ACC112 (cell line): ENCODE measurements at regions not wholly inside any gene's neighbourhood (a gene's known extent, or its start where the extent isn't known, plus 50 kb on each side); places are given as distances from the start of the nearest gene placed in this dataset.

ENCODE experiments used
- H2AFZ ChIP-seq: fragments of 200-600 bp; sonication (generic); one replicate; pipeline ENCODE4 v1.6.0; 2017; ENCODE audit warnings: antibody characterized with exemption, low read length; ENCODE audit not compliant: unreplicated experiment
- H3K27ac ChIP-seq: fragments of 200-600 bp; sonication (generic); 2 replicates; pipeline ENCODE4 v1.5.1; 2014; ENCODE audit warnings: low read depth, mild to moderate bottlenecking, antibody characterized with exemption, low read length, moderate library complexity
- H3K27me3 ChIP-seq: fragments of 200-600 bp; sonication (generic); 2 replicates; pipeline ENCODE4 v1.6.1; 2014; ENCODE audit warnings: mild to moderate bottlenecking, antibody characterized with exemption, low read length, moderate library complexity, mixed read lengths; ENCODE audit not compliant: insufficient read depth
- H3K36me3 ChIP-seq: fragments of 200-600 bp; sonication (generic); 2 replicates; pipeline ENCODE4 v1.6.1; 2016; ENCODE audit warnings: mild to moderate bottlenecking, antibody characterized with exemption, low read length, moderate library complexity, mixed read lengths; ENCODE audit not compliant: insufficient read depth
- H3K4me1 ChIP-seq: fragments of 200-600 bp; sonication (generic); one replicate; pipeline ENCODE4 v1.6.1; 2016; ENCODE audit warnings: low read length, mixed read lengths; ENCODE audit not compliant: insufficient read depth, unreplicated experiment, control insufficient read depth
- H3K4me3 ChIP-seq: fragments of 200-600 bp; sonication (generic); 2 replicates; pipeline ENCODE4 v1.5.1; 2014; ENCODE audit warnings: mild to moderate bottlenecking, low read depth, low read length
- H3K79me2 ChIP-seq: fragments of 200-600 bp; sonication (generic); one replicate; pipeline ENCODE4 v1.6.0; 2016; ENCODE audit warnings: low read length; ENCODE audit not compliant: control insufficient read depth, unreplicated experiment, insufficient read depth

DNA sequence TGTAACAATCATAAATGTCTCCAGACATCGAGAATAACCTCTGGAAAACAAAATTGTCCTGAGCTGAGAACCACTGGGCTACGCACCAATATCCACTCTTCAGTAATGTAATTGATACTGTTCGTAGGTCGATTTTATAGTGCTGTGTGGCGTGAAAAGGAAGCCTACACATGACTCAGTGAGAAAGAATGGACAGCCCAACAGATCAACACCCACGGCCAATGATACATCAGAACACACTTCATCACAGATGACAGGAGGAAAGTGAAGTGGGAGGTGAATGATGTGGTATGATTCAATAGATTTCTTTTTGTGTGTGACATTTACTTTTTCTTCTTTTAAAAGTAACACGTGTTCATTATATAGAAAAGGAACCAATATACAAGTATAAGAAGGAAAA lies 93.5 kb downstream of the RPS12 start:
- H3K4me3 ChIP-seq, result peak overlapping the region; percentile 58

DNA sequence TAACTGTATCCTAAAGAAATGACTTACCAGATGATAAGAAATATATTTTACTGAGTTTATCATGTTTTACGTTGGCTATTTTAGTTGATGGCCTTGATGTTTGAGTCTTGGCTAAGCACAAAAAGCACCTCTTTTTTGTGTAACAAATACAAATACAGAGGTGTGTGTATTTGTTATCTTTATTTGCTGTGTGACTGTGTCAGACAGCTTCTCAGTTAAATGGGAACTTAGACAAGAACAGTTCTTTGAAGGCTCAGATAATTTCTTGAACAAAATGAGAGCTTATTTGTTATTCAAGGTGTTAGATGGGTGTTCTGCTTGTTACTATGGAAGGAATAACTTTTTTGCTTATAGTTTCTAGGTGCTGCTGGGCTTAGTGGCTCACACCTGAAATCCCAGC lies 95.4 kb downstream of the RPS12 start:
- Histone ChIP-seq H3K27ac (no peak overlapping the region), H3K79me2 (no peaks in the 10 kb centered on the region), H3K4me3 (no peak overlapping the region), H3K27me3 (no peaks in the 10 kb centered on the region), H2AFZ (no peak overlapping the region), H3K36me3 (no peaks in the 10 kb centered on the region), H3K4me1 (peaks cover 27% of the 10 kb centered on the region)

More for the DNA sequence above, 93.5 kb downstream of the RPS12 start:
- H3K4me1 ChIP-seq, result peaks cover 24% of the 10 kb centered on the region
- H3K27ac ChIP-seq, result peak overlapping the region; percentile 97
- H3K27me3 ChIP-seq, result no peaks in the 10 kb centered on the region
- H3K36me3 ChIP-seq, result no peaks in the 10 kb centered on the region
- H3K79me2 ChIP-seq, result no peaks in the 10 kb centered on the region
- peak overlapping the region; percentile 35 for H2AFZ ChIP-seq

DNA sequence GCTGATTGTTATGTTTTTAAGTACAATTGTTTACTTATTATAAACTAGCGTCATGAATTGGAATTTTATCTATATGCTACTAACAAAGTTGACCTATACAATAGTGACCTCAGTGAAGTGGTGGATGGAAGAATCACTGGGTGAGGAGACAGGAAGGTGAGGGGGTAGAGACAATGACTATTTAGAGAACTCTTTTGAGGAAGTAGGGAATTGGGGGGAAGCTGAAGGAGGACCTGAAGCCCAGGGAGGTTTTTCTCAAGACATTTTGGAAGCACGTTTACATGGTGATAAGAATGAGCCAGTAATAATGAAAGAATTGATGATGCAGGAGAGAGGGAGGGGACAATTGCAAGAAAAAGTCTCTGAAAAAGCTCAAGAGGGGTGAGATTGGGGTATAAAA lies 96.4 kb downstream of the RPS12 start:
- H3K27ac ChIP-seq, result no peak overlapping the region
- H3K79me2 ChIP-seq, result no peaks in the 10 kb centered on the region
- no peaks in the 10 kb centered on the region for H3K27me3 ChIP-seq
- no peak overlapping the region for H2AFZ ChIP-seq
- peaks cover 27% of the 10 kb centered on the region for H3K4me1 ChIP-seq
- no peak overlapping the region for H3K4me3 ChIP-seq
- H3K36me3 ChIP-seq, result no peaks in the 10 kb centered on the region

DNA sequence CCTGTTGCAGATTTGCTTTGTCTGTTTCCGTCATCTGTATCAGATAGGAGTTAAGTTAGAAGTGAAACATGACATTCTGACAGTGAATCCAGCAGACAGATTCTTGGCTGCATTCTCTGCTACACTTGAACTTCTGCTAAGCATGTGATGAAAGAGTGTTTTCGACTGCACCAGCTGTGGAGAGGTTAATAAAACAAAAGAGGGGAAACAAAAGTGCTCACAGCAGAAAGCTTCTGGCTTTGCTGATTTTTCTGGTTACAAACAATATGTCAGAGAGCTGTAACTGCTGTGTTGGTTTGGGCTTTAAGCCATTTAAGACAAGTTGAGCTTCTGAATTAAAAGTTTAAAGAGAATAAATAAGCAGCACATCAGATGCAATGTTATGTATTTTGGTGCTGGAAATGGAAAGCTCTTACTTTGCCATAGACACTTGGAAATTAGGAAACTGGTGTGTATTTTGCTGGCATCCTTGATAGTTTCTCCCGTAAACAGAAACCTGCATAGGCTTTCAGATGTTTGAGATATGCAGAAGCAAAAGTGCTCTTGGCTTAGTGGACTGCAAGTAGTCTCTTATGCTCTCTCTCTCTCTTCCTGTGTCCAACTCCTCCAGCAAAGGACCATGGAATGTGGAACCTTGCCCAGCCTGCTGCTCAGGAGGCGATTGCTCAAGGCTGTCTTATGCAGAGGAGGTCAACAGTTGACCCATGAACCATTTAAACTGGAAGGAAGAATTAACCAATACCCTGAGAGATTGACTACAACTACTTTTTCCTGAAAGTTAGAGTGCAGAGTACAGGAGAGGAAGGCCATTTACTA lies 104.9 kb downstream of the RPS12 start:
- Histone ChIP-seq H3K36me3 (no peaks in the 10 kb centered on the region), H3K79me2 (no peaks in the 10 kb centered on the region), H3K4me3 (peak overlapping the region; percentile 61), H3K27ac (peak overlapping the region; percentile 55), H3K27me3 (no peaks in the 10 kb centered on the region), H2AFZ (peak overlapping the region; percentile 85), H3K4me1 (peaks cover 21% of the 10 kb centered on the region)

DNA sequence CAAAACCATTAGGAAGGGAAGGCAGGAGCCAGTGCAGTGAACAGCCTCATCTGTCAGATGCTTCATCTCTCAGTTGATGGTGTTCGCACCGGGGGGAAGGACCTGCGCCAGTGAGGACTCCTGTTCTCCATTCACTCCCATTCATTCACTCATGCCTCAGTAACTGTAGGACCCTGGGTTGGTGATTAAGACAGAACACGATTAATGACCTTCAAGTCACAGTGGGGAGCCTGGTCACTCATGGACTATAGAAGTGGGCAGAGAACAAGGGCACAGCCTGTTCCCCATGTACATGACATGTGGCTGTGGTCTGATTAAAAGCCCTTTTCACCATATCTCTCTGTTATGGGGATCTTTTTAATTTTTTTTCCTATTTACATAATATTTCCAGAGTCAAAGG lies 113.3 kb downstream of the RPS12 start:
- Histone ChIP-seq H2AFZ (no peak overlapping the region), H3K36me3 (no peaks in the 10 kb centered on the region), H3K27me3 (no peaks in the 10 kb centered on the region), H3K4me1 (peaks cover 5% of the 10 kb centered on the region), H3K79me2 (no peaks in the 10 kb centered on the region), H3K4me3 (no peak overlapping the region), H3K27ac (no peak overlapping the region)

DNA sequence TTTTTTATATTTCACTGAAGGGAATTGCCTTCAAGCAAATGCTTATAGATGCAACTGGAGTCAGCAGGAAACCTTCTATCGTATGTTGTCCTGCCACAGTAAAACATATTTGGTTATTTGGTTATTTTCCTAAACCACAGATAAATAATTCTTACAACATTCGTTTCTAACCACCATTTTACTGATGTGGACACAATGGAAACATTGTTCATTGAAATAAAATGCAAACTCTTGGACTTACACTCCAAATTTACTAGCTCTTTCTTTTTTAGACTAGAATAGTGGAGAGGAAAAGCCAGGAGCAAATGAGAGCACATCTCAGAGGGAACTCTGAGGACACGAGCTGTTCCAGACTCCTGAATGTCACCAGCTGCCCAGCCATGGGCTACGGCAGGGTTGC lies 114.8 kb downstream of the RPS12 start:
- H3K4me1 ChIP-seq, result peaks cover 5% of the 10 kb centered on the region
- H2AFZ ChIP-seq, result no peak overlapping the region
- H3K27ac ChIP-seq, result no peak overlapping the region
- no peaks in the 10 kb centered on the region for H3K36me3 ChIP-seq
- H3K27me3 ChIP-seq, result no peaks in the 10 kb centered on the region
- H3K79me2 ChIP-seq, result no peaks in the 10 kb centered on the region
- no peak overlapping the region for H3K4me3 ChIP-seq

DNA sequence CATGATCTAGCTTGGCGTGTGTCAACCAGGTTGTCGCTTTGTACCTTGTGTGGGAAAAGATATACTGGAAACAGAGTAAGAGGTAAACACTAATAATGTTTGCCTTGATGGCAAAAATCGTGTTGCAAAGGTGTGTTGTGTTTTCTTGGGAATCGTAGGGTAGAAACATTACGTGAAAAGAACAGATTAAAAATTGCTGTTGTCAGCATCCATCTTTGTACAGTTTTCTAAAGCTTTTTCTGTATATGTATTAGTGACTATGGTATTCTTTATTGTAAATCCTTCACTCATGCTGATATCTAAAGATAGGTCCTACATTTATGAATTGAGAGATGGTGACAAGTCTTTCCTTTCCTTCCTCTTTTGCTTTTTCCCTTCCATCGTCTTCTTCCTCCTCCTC lies 116.9 kb downstream of the RPS12 start:
- H3K4me3 ChIP-seq, result no peak overlapping the region
- H3K27ac ChIP-seq, result no peak overlapping the region
- H3K27me3 ChIP-seq, result no peaks in the 10 kb centered on the region
- no peaks in the 10 kb centered on the region for H3K79me2 ChIP-seq
- no peak overlapping the region for H2AFZ ChIP-seq
- no peaks in the 10 kb centered on the region for H3K36me3 ChIP-seq
- H3K4me1 ChIP-seq, result peaks cover 5% of the 10 kb centered on the region

- no peaks in the 10 kb centered on the region for H3K27me3 ChIP-seq
- no peak overlapping the region for H3K4me3 ChIP-seq
- peaks cover 5% of the 10 kb centered on the region for H3K4me1 ChIP-seq
- H3K36me3 ChIP-seq, result no peaks in the 10 kb centered on the region
- no peaks in the 10 kb centered on the region for H3K79me2 ChIP-seq
- H2AFZ ChIP-seq, result no peak overlapping the region
- H3K27ac ChIP-seq, result no peak overlapping the region
Measured at GRCh38 chr6:132931936-132932514, 117.7 kb downstream of the RPS12 start.

DNA sequence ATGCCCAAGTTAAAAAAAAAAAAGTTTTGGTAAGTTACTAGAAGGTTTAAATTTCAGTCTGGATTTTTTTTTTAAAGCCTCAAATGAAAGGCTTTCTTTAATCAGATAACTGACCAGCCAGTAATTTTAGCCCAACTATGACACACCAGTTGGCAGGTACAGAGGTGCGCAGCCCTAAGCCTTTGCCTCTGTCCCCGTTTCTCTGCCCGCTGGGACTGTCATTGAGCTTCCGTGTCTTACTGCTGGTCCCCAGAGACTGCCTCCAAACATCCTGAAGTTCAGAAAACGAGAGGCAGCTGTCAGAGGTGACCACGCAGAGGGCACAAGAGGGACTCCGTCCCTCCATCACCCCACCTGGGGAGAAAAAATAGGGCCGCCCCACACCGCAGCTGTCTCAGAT lies 118.2 kb downstream of the RPS12 start:
- Histone ChIP-seq H3K4me1 (peaks cover 5% of the 10 kb centered on the region), H3K36me3 (no peaks in the 10 kb centered on the region), H3K4me3 (no peak overlapping the region), H3K27me3 (no peaks in the 10 kb centered on the region), H3K79me2 (no peaks in the 10 kb centered on the region), H3K27ac (no peak overlapping the region), H2AFZ (no peak overlapping the region)

GRCh38 chr6:132933090-132933489 lies 118.7 kb downstream of the RPS12 start:
- no peak overlapping the region for H3K4me3 ChIP-seq
- H3K27ac ChIP-seq, result no peak overlapping the region

DNA sequence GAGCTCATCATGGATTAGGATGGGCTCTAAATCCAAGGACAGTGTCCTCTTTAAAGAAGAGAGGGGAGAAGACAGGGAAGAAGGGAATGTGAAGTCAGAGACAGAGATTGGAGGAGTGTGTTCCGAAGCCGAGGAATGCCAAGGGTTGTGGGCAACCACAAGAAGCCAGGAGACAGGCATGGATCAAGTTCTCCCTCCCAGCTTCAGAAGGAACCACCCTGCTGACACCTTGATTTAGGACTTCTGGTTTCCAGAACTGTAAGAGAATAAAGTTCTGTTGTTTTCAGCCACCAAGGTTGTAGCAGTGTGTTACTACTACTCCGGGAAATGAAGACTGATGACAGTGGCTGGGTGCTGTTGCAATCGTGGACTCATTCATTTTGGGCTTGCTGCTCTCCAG lies 120.1 kb downstream of the RPS12 start:
- Histone ChIP-seq H3K4me1 (peaks cover 5% of the 10 kb centered on the region), H3K4me3 (no peak overlapping the region), H3K27ac (no peak overlapping the region), H3K27me3 (no peaks in the 10 kb centered on the region), H3K36me3 (no peaks in the 10 kb centered on the region), H2AFZ (no peak overlapping the region), H3K79me2 (no peaks in the 10 kb centered on the region)

More at GRCh38 chr6:132933090-132933489, 118.7 kb downstream of the RPS12 start:
- H3K79me2 ChIP-seq, result no peaks in the 10 kb centered on the region
- H2AFZ ChIP-seq, result peak overlapping the region; percentile 31
- H3K36me3 ChIP-seq, result no peaks in the 10 kb centered on the region
- H3K4me1 ChIP-seq, result peaks cover 5% of the 10 kb centered on the region
- H3K27me3 ChIP-seq, result no peaks in the 10 kb centered on the region
